Thyroid gland (tissue), 4 donors: ENCODE measurements at regions not wholly inside any gene's neighbourhood (a gene's known extent, or its start where the extent isn't known, plus 50 kb on each side); places are given as distances from the start of the nearest gene placed in this dataset.

Source experiments
- CTCF ChIP-seq, 6 experiments: fragments of 200-600 bp in 3 of 6; fragments of 450-650 bp in 3 of 6; sonication (generic) in 3 of 6; IDR thresholded peaks; one replicate each; pipeline ENCODE4 v1.5.1; 2016 to 2019; ENCODE audit warnings: antibody characterized with exemption in 6 of 6, mild to moderate bottlenecking in 2 of 6, inconsistent platforms in 1 of 6, moderate library complexity in 1 of 6
- POLR2A ChIP-seq, 2 donors: fragments of 450-650 bp; IDR thresholded peaks; one replicate each; pipeline ENCODE4 v1.6.1; 2017; ENCODE audit warnings: antibody characterized with exemption in 2 of 2, mild to moderate bottlenecking in 2 of 2, moderate library complexity in 1 of 2

- TF ChIP-seq POLR2A (IDR thresholded peaks at IDR 0.05) = no peak
- peak in 1 of 6 experiments; percentile 33 for TF ChIP-seq CTCF (IDR thresholded peaks at IDR 0.05)
Observed at GRCh38 chr3:159872374-159873109, 116.1 kb upstream of the IL12A start.
